ENCODE measurements at regions not wholly inside any gene's neighbourhood (a gene's known extent, or its start where the extent isn't known, plus 50 kb on each side); places are given as distances from the start of the nearest gene placed in this dataset.
A peak's percentile ranks its signal among the peaks of the same experiment; 100 is the strongest.

GRCh38 chr12:97112136-97112535 lies 205.1 kb downstream of the NEDD1 start:
- ATAC-seq (no peak), DNase-seq (no peak)
- POLR2A ChIA-PET: no interaction called here
- Mint-ChIP-seq H3K4me1 (no peaks in the 10 kb centered on the region), H3K4me3 (no peak overlapping the region), H3K36me3 (peaks cover 0 to 7% (median 0%) of the 10 kb centered on the region in 3 donors), H3K27me3 (peaks cover 5 to 26% (median 9%) of the 10 kb centered on the region in 5 donors), H3K9me3 (peaks cover under 1 to 14% (median 4%) of the 10 kb centered on the region in 9 donors), H3K27ac (no peak overlapping the region)

- Mint-ChIP-seq H3K36me3 (peaks cover 0 to under 1% (median 0%) of the 10 kb centered on the region in 3 donors), H3K4me1 (no peaks in the 10 kb centered on the region), H3K4me3 (no peak overlapping the region), H3K27me3 (peaks cover 2 to 10% (median 7%) of the 10 kb centered on the region in 5 donors), H3K27ac (no peak overlapping the region), H3K9me3 (peaks cover 0 to 5% (median 2%) of the 10 kb centered on the region in 9 donors)
- DNase-seq (no peak), ATAC-seq (no peak)
- POLR2A ChIA-PET: no interaction called here
Measured at GRCh38 chr12:97118796-97119375, 211.8 kb downstream of the NEDD1 start.

GRCh38 chr12:97127061-97127460 lies 220.0 kb downstream of the NEDD1 start:
- Mint-ChIP-seq H3K4me3 (no peak overlapping the region), H3K36me3 (no peaks in the 10 kb centered on the region), H3K27me3 (peaks cover 0 to 12% (median 2%) of the 10 kb centered on the region in 5 donors), H3K9me3 (peaks cover 0 to 9% (median 0%) of the 10 kb centered on the region in 9 donors), H3K27ac (no peak overlapping the region), H3K4me1 (no peaks in the 10 kb centered on the region)
- no peak for DNase-seq
- ATAC-seq: no peak
- POLR2A ChIA-PET: no interaction called here

- H3K27me3 Mint-ChIP-seq: peaks cover 0 to 21% (median 2%) of the 10 kb centered on the region in 5 donors
- H3K4me1 Mint-ChIP-seq: no peaks in the 10 kb centered on the region
- no peak for DNase-seq
- peaks cover 0 to 9% (median 0%) of the 10 kb centered on the region in 9 donors for H3K9me3 Mint-ChIP-seq
- POLR2A ChIA-PET: no interaction called here
- H3K27ac Mint-ChIP-seq: no peak overlapping the region
- ATAC-seq: no peak
- H3K36me3 Mint-ChIP-seq: no peaks in the 10 kb centered on the region
- no peak overlapping the region for H3K4me3 Mint-ChIP-seq
Measured at GRCh38 chr12:97131220-97131981, 224.3 kb downstream of the NEDD1 start.

- POLR2A ChIA-PET: no interaction called here
- no peak overlapping the region for H3K27ac Mint-ChIP-seq
- H3K27me3 Mint-ChIP-seq: peaks cover 0 to 21% (median 2%) of the 10 kb centered on the region in 5 donors
- H3K4me3 Mint-ChIP-seq: no peak overlapping the region
- no peaks in the 10 kb centered on the region for H3K36me3 Mint-ChIP-seq
- H3K4me1 Mint-ChIP-seq: no peaks in the 10 kb centered on the region
- H3K9me3 Mint-ChIP-seq: peaks cover 0 to 9% (median 0%) of the 10 kb centered on the region in 9 donors
- ATAC-seq (no peak), DNase-seq (no peak)
Measured at GRCh38 chr12:97132270-97132669, 225.2 kb downstream of the NEDD1 start.

GRCh38 chr12:97134495-97134894 lies 227.4 kb downstream of the NEDD1 start:
- no peak for ATAC-seq
- no peak overlapping the region for H3K27ac Mint-ChIP-seq
- no peak for DNase-seq
- no peaks in the 10 kb centered on the region for H3K4me1 Mint-ChIP-seq
- H3K9me3 Mint-ChIP-seq: peaks cover 0 to 9% (median 0%) of the 10 kb centered on the region in 9 donors
- H3K4me3 Mint-ChIP-seq: no peak overlapping the region
- peaks cover 0 to 19% (median 7%) of the 10 kb centered on the region in 5 donors for H3K27me3 Mint-ChIP-seq
- POLR2A ChIA-PET: no interaction called here
- H3K36me3 Mint-ChIP-seq: no peaks in the 10 kb centered on the region

GRCh38 chr12:97140355-97140754 lies 233.3 kb downstream of the NEDD1 start:
- peaks cover 9 to 43% (median 13%) of the 10 kb centered on the region in 5 donors for H3K27me3 Mint-ChIP-seq
- no peaks in the 10 kb centered on the region for H3K36me3 Mint-ChIP-seq
- POLR2A ChIA-PET: no interaction called here
- no peak for ATAC-seq
- H3K27ac Mint-ChIP-seq: no peak overlapping the region
- DNase-seq: no peak
- no peak overlapping the region for H3K4me3 Mint-ChIP-seq
- H3K4me1 Mint-ChIP-seq: no peaks in the 10 kb centered on the region
- peaks cover 0 to 3% (median 0%) of the 10 kb centered on the region in 9 donors for H3K9me3 Mint-ChIP-seq

GRCh38 chr12:97142737-97143410 lies 235.8 kb downstream of the NEDD1 start:
- no peaks in the 10 kb centered on the region for H3K36me3 Mint-ChIP-seq
- peak overlapping the region in 1 of 10 donors; percentile 49 for H3K27ac Mint-ChIP-seq
- H3K4me3 Mint-ChIP-seq: no peak overlapping the region
- no peak for DNase-seq
- no peaks in the 10 kb centered on the region for H3K4me1 Mint-ChIP-seq
- ATAC-seq: no peak
- peaks cover 0 to 3% (median 0%) of the 10 kb centered on the region in 9 donors for H3K9me3 Mint-ChIP-seq
- H3K27me3 Mint-ChIP-seq: peaks cover 9 to 50% (median 10%) of the 10 kb centered on the region in 5 donors
- POLR2A ChIA-PET: no interaction called here

- peak; percentile 67 to 68 for ATAC-seq
- Mint-ChIP-seq H3K4me1 (no peaks in the 10 kb centered on the region), H3K9me3 (no peaks in the 10 kb centered on the region)
Measured at GRCh38 chr12:97148941-97149559, 242.0 kb downstream of the NEDD1 start.

GRCh38 chr12:97151481-97151880 lies 244.4 kb downstream of the NEDD1 start:
- Mint-ChIP-seq H3K27ac (no peak overlapping the region), H3K36me3 (no peaks in the 10 kb centered on the region), H3K27me3 (peaks cover 0 to 20% (median 4%) of the 10 kb centered on the region in 5 donors), H3K4me3 (no peak overlapping the region), H3K9me3 (peaks cover 0 to 8% (median 0%) of the 10 kb centered on the region in 9 donors), H3K4me1 (no peaks in the 10 kb centered on the region)
- DNase-seq: no peak
- ATAC-seq: no peak
- POLR2A ChIA-PET: no interaction called here

More at GRCh38 chr12:97148941-97149559, 242.0 kb downstream of the NEDD1 start:
- H3K4me3 Mint-ChIP-seq: no peak overlapping the region
- peaks cover 2 to 32% (median 8%) of the 10 kb centered on the region in 5 donors for H3K27me3 Mint-ChIP-seq
- H3K36me3 Mint-ChIP-seq: no peaks in the 10 kb centered on the region
- H3K27ac Mint-ChIP-seq: no peak overlapping the region
- DNase-seq: peak in 9 of 10 donors; percentile 2 to 65 (median 20)
- POLR2A ChIA-PET: no interaction called here

GRCh38 chr12:97159377-97159776 lies 252.3 kb downstream of the NEDD1 start:
- peaks cover 0 to 8% (median 0%) of the 10 kb centered on the region in 9 donors for H3K9me3 Mint-ChIP-seq
- no peaks in the 10 kb centered on the region for H3K36me3 Mint-ChIP-seq
- no peak overlapping the region for H3K27ac Mint-ChIP-seq
- H3K4me1 Mint-ChIP-seq: no peaks in the 10 kb centered on the region
- H3K4me3 Mint-ChIP-seq: no peak overlapping the region
- ATAC-seq (no peak), DNase-seq (no peak)
- POLR2A ChIA-PET: no interaction called here
- H3K27me3 Mint-ChIP-seq: peaks cover 0 to 24% (median 11%) of the 10 kb centered on the region in 5 donors

- Mint-ChIP-seq H3K9me3 (peaks cover 0 to 8% (median 0%) of the 10 kb centered on the region in 9 donors), H3K36me3 (no peaks in the 10 kb centered on the region), H3K27ac (no peak overlapping the region), H3K27me3 (peaks cover 2 to 24% (median 11%) of the 10 kb centered on the region in 5 donors), H3K4me1 (no peaks in the 10 kb centered on the region), H3K4me3 (no peak overlapping the region)
- DNase-seq (no peak), ATAC-seq (no peak)
- POLR2A ChIA-PET: no interaction called here
Measured at GRCh38 chr12:97160277-97160676, 253.2 kb downstream of the NEDD1 start.

- Mint-ChIP-seq H3K4me3 (no peak overlapping the region), H3K36me3 (no peaks in the 10 kb centered on the region), H3K9me3 (peaks cover 0 to 3% (median 0%) of the 10 kb centered on the region in 9 donors), H3K4me1 (no peaks in the 10 kb centered on the region), H3K27ac (no peak overlapping the region), H3K27me3 (peaks cover 2 to 20% (median 11%) of the 10 kb centered on the region in 5 donors)
- POLR2A ChIA-PET: no interaction called here
- ATAC-seq (no peak), DNase-seq (no peak)
Measured at GRCh38 chr12:97162173-97162572, 255.1 kb downstream of the NEDD1 start.
